ENCODE measurements at regions not wholly inside any gene's neighbourhood (a gene's known extent, or its start where the extent isn't known, plus 50 kb on each side); places are given as distances from the start of the nearest gene placed in this dataset.

DNA sequence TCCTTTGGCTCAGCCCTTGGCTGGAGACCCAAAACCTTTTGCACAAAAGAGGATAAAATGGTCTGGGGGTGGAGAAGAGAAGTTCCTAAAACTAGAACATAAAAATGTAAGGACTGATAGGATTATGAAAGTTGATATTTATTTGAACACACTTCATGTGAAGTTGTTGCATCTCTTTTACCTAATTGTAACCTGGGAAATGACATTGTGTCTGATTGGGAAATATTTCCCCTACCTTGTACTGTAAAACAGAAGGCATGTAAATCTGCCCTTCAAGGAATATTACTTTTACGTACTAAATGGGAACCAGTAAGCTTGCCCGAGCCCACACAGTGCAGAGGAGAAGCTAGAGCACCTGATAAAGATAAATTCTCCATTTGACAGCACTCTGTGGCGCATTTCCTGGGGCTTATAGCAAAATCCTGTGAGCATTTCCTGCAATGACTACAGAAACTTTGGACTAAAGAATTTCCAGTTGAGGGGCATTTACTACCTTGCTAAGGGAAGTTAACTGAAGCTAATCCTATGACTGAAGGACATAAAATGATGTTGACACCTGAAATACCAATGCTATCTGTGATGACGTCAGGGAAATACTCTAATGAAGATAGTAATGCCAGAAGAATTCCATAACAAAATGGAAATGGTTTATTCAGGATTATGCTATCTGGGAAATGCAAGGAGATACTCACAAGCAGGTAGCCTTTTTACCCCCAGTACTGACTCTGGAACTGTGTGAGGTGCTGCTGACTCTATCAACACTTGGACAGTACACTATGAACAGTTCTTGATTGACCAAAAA is 78.3 kb upstream of the LIFR start:
- no peak overlapping the region for H3K4me3 Mint-ChIP-seq

DNA sequence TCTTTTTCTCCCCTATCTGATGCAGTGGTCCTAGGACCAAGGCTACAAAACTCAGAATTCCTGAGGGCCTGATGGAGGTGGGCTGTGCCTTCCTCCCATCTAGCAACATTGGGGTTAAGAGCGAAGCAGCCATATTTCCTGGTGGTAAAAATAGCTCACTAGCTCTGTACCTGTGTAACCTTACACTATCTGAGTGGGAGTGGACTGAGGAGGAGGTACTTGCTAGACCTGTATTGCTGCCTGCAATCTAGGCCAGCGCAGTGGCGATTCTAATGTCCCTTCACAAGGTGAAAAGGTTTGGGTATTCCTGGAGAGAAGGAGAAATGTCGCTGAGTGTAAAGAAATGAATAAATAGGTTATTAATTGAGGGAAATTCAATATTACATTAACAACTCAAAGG is 80.2 kb upstream of the LIFR start:
- Mint-ChIP-seq H3K27ac (no peak overlapping the region), H3K27me3 (peaks cover 12 to 32% of the 10 kb centered on the region in 2 donors), H3K4me3 (no peak overlapping the region), H3K4me1 (ENCODE audit: low read depth in 2 of 2) (no peaks in the 10 kb centered on the region), H3K9me3 (peaks cover 9% of the 10 kb centered on the region), H3K36me3 (no peaks in the 10 kb centered on the region)
- DNase-seq (ENCODE audit: low spot score) (no peak), ATAC-seq (no peak)

More for the DNA sequence above, 78.3 kb upstream of the LIFR start:
- Mint-ChIP-seq H3K27ac (no peak overlapping the region), H3K9me3 (peaks cover 9% of the 10 kb centered on the region), H3K4me1 (ENCODE audit: low read depth in 2 of 2) (no peaks in the 10 kb centered on the region), H3K27me3 (peaks cover 9 to 27% of the 10 kb centered on the region in 2 donors), H3K36me3 (no peaks in the 10 kb centered on the region)
- no peak for DNase-seq (ENCODE audit: low spot score)
- ATAC-seq: no peak

DNA sequence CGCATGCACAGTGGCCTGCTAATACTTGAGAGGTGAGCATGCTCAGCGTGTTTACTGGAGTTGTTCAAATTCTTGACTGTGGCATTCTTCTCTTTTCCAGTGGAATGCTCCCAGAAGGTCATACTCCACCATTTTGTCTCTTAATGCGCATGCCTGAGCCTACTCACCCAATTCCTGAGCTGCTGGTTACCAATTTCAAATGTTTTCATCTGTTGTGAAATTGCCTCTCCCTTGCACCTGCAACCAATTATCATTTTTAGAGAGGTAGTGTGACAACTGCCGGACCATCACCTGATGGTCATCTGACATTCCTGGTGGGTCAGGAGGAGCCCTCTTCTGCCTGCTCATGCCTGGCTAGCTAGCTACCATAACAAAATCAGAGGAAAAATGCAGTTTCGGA is 82.2 kb upstream of the LIFR start:
- H3K4me3 Mint-ChIP-seq: no peak overlapping the region
- H3K4me1 Mint-ChIP-seq (ENCODE audit: low read depth in 2 of 2): no peaks in the 10 kb centered on the region
- H3K36me3 Mint-ChIP-seq: no peaks in the 10 kb centered on the region
- H3K27ac Mint-ChIP-seq: no peak overlapping the region
- ATAC-seq (no peak), DNase-seq (ENCODE audit: low spot score) (no peak)
- peaks cover 7 to 17% of the 10 kb centered on the region in 2 donors for H3K27me3 Mint-ChIP-seq
- no peaks in the 10 kb centered on the region for H3K9me3 Mint-ChIP-seq

DNA sequence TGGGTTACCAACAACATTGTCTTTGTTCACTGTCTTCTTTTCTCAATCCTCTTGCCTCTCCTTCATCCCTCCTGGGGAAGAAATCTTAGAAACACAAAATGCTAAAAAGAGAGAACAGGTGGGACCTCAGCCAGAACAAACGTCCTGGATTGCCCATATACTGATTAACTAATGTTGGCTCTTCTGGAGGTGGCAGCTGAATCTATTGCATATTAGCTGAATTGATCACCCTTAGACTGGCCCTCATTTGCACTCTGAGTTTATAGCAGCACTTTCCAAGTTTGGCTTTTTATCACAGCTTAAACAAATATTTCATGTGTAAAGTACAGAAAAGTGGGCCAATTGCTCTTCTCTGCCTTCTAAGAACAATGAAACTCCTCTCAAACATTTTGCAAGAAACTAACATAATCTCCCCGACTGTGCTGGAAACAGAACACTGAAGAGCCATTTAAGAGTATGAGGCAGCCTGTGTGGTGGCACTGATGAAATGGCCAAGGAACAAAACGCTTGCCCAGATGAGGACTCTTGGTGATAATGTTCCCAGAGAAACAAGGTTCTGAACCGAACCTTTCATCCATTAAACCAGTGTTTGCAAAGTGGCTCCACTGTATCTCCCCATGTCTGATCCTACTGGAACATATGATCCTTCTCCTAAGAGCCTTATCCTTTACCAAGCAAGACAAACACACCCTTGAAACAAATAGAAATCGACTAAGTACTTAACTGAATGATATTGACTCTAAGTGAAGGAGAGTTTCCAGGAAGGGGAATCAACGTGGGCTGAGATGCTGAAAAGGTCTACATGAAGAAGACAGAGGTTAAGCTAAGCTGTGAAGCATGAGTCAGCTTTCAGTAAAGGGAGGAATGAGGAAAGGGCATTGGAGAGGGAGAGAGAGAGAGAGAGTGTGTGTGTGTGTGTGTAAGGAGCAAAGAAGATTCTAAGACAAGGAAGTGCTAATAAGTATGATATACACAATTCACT is 83.2 kb upstream of the LIFR start:
- Mint-ChIP-seq H3K27ac (no peak overlapping the region), H3K4me3 (no peak overlapping the region), H3K27me3 (peaks cover 7 to 17% of the 10 kb centered on the region in 2 donors), H3K9me3 (no peaks in the 10 kb centered on the region), H3K4me1 (ENCODE audit: low read depth in 2 of 2) (no peaks in the 10 kb centered on the region), H3K36me3 (no peaks in the 10 kb centered on the region)
- ATAC-seq: no peak
- DNase-seq (ENCODE audit: low spot score): no peak

DNA sequence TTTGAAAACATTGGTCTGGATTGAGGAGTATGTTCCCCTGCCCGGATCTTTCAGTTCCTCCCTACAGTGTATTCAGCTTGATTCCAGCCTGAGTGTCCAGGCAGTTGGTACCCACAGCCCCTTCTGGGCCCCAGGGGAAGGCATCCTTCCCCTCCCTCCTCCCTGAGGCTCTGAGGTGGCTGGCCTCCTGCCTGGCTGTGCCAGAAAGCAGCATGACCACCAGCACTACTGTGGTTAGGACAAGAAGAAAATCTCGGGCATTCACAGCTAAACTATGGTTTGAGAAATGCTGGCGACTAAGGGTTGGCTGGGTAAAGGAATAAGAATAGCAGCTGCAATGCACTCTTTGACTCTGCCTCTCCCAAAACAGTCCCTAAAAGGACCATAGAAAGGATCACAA is 84.6 kb upstream of the LIFR start:
- Mint-ChIP-seq H3K27me3 (peaks cover 7 to 17% of the 10 kb centered on the region in 2 donors), H3K4me1 (ENCODE audit: low read depth in 2 of 2) (no peaks in the 10 kb centered on the region), H3K27ac (no peak overlapping the region), H3K4me3 (no peak overlapping the region), H3K9me3 (no peaks in the 10 kb centered on the region), H3K36me3 (no peaks in the 10 kb centered on the region)
- ATAC-seq (no peak), DNase-seq (ENCODE audit: low spot score) (no peak)

DNA sequence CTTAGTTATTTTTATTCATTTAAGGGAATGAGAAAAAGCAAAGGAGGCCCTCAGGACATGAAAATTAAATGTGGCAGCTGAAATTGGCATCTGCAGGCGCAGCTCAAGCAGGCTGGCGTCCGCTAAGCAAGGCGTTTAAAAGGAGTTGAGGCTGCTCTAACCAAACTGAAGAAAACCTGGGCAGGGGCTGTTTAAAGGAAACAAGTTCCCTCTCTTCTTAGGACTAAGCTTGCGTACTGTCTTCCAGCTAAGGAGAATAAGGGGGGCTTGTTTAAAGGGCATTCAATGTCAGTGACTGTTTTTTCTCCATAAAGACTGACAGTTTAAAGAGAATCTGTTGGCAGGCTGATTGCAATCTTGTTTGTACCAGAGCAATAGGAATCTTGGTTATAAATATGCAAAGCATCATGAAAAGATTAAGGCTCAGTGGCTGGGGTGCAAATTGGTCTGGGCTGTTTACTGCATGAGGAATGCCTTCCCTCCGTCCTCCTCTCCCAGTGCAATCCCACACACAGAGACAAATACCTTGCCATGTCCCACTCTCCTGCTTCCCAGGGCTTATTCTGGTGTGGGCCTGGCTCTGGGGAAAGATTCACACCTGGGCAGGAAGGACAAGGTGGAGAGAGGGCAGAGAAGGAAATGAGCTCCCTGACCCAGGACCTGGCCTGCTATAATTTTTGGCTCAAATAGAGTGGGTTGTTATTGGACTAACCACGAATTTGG is 85.9 kb upstream of the LIFR start:
- Mint-ChIP-seq H3K9me3 (no peaks in the 10 kb centered on the region), H3K4me1 (ENCODE audit: low read depth in 2 of 2) (no peaks in the 10 kb centered on the region), H3K27me3 (peaks cover 7 to 17% of the 10 kb centered on the region in 2 donors), H3K4me3 (no peak overlapping the region), H3K27ac (no peak overlapping the region), H3K36me3 (no peaks in the 10 kb centered on the region)
- no peak for DNase-seq (ENCODE audit: low spot score)
- no peak for ATAC-seq

DNA sequence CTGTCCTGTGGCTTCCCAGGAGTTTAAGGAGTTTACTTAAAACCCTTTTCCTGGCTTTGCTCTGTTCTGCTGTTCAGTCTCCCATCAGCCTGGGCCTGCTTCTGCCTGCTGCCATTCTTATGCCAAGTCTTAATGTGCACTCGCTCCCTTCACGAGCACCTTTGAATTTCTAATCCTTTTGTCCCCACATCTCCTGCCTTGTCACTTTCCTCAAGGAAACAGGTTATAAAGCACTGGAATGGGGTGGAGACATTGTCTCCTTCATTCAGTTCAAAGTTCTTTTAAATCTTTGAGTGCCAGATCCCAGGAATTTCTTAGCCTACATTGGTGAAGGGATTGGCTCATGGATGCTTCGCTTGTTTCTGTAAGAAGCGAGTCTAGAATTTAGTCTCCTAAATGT is 87.2 kb upstream of the LIFR start:
- Mint-ChIP-seq H3K9me3 (no peaks in the 10 kb centered on the region), H3K4me1 (ENCODE audit: low read depth in 2 of 2) (no peaks in the 10 kb centered on the region), H3K36me3 (no peaks in the 10 kb centered on the region), H3K4me3 (no peak overlapping the region), H3K27me3 (peaks cover 8% of the 10 kb centered on the region in 2 donors), H3K27ac (no peak overlapping the region)
- ATAC-seq (no peak), DNase-seq (ENCODE audit: low spot score) (no peak)

DNA sequence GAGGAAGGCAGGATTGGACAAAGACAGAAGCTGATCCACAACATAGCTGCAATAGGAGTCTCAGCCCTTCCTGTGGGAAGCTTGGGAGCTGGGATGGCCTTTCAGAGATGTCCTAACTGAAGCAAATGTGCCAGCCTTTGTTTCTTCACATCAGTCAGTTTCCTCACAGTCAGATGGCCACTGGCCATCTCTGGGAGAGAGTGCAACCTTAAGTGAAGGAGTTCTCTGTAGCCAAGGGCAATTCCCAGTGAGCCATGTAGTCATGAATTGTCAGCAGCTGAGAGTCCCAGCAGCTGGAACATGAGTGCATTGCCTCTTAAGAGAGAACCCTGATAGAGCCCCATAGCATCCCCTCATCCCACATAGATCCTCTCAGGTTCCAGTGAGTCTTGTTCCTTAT is 89.1 kb upstream of the LIFR start:
- Mint-ChIP-seq H3K9me3 (no peaks in the 10 kb centered on the region), H3K36me3 (no peaks in the 10 kb centered on the region), H3K27me3 (peaks cover 9 to 17% of the 10 kb centered on the region in 2 donors), H3K27ac (no peak overlapping the region), H3K4me1 (ENCODE audit: low read depth in 2 of 2) (peaks cover 5% of the 10 kb centered on the region in 2 donors), H3K4me3 (no peak overlapping the region)
- no peak for ATAC-seq
- DNase-seq (ENCODE audit: low spot score): no peak

DNA sequence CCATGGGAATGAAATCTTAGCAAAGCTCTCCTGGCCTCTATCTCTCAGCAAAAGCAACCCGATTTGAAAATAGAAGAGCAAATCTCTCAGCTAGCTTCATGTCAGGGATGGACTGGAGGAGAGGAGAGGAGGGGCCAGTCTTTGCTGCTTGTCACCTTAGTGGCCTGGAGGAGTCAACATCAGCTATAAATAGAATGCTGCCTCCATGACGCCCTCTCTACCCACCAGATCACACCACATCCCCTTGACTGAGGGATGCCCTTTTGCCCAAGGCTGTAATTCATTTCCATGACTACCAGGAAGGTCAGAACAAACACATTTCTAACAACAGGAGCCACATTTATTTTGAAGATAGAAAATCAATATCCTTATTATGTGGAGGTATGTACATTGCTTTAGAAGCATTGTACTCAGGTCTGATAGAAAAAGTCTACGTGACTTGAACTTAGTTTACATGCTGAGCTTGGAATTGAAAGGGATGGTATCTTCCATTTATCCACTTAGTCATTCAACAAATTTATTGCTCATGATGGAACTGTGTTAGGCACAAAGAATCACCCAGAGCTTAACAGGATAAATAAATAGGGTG is 92.4 kb upstream of the LIFR start:
- peaks cover 5 to 9% of the 10 kb centered on the region in 2 donors for H3K4me1 Mint-ChIP-seq (ENCODE audit: low read depth in 2 of 2)
- no peaks in the 10 kb centered on the region for H3K9me3 Mint-ChIP-seq

DNA sequence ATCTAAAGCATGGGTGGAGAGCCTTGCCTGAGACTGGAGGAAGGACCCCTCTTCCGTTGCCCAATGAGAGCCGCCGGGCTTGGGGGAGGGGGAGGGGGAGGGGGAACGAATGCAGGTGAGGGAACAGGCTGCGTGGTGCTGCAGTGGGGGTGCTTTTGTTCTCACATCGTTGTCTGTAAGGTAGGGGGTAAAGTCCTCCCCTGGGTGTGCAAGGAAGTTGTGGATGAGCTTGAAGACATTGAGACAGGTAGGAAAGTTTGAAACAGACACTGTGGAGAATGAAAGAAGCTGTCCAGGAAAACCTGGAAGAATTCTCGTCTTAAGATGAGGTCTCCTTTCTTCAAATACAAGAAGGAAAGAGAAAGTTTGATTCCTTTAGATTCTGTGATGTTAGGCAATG is 94.1 kb upstream of the LIFR start:
- Mint-ChIP-seq H3K4me3 (no peak overlapping the region), H3K36me3 (no peaks in the 10 kb centered on the region)

More for the DNA sequence above, 92.4 kb upstream of the LIFR start:
- H3K36me3 Mint-ChIP-seq: no peaks in the 10 kb centered on the region
- no peak for DNase-seq (ENCODE audit: low spot score)
- H3K4me3 Mint-ChIP-seq: no peak overlapping the region
- H3K27me3 Mint-ChIP-seq: peaks cover 13 to 32% of the 10 kb centered on the region in 2 donors
- ATAC-seq: no peak
- no peak overlapping the region for H3K27ac Mint-ChIP-seq

DNA sequence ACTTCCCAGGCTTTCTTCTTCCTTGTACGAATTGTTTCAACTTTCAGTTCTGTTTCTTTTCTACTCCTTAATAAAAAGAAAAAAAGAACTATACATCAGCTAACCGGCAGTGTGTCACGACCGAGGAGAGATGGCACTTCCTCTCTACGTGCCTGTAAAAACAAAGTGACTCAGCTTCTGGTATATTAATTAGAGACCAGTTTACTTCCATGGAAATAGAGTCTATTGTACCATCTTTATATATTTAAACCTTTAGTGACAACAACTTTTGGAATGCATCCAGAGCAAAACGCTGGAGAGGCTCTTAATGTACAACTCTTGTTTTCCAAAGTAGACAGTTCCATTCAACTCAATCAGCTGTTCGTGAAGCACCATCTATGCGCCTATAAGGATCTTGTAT is 94.5 kb upstream of the LIFR start:
- DNase-seq (ENCODE audit: low spot score): no peak
- no peaks in the 10 kb centered on the region for H3K36me3 Mint-ChIP-seq
- H3K4me3 Mint-ChIP-seq: no peak overlapping the region
- H3K27ac Mint-ChIP-seq: no peak overlapping the region
- H3K9me3 Mint-ChIP-seq: no peaks in the 10 kb centered on the region
- H3K27me3 Mint-ChIP-seq: peaks cover 16 to 46% of the 10 kb centered on the region in 2 donors
- peaks cover 5 to 9% of the 10 kb centered on the region in 2 donors for H3K4me1 Mint-ChIP-seq (ENCODE audit: low read depth in 2 of 2)
- ATAC-seq: no peak

More for the DNA sequence above, 94.1 kb upstream of the LIFR start:
- no peaks in the 10 kb centered on the region for H3K9me3 Mint-ChIP-seq
- ATAC-seq (no peak), DNase-seq (ENCODE audit: low spot score) (no peak)
- peaks cover 13 to 42% of the 10 kb centered on the region in 2 donors for H3K27me3 Mint-ChIP-seq
- H3K4me1 Mint-ChIP-seq (ENCODE audit: low read depth in 2 of 2): peaks cover 5 to 9% of the 10 kb centered on the region in 2 donors
- H3K27ac Mint-ChIP-seq: no peak overlapping the region

DNA sequence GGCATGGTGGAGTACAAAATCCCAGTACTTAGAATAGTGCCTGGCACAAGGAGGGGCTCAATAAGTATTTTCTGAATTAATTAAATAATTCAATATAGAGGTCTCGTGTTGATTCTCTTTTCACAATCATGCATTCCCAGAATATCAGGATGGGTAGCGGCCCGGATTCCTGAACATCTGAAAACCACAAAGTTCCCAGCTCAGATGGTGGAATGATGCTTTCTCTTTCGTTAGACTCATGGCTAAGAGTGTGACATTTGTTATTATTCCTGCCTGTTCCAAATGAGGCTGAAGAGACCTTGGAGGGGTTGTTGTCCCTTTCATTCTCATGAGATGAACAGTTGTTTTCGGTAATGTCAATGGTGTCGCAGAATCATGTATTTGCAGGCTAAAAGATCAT is 95.4 kb upstream of the LIFR start:
- no peaks in the 10 kb centered on the region for H3K9me3 Mint-ChIP-seq
- peaks cover 5 to 9% of the 10 kb centered on the region in 2 donors for H3K4me1 Mint-ChIP-seq (ENCODE audit: low read depth in 2 of 2)
- ATAC-seq: no peak
- H3K27me3 Mint-ChIP-seq: peaks cover 17 to 47% of the 10 kb centered on the region in 2 donors
- no peak for DNase-seq (ENCODE audit: low spot score)
- no peaks in the 10 kb centered on the region for H3K36me3 Mint-ChIP-seq
- no peak overlapping the region for H3K27ac Mint-ChIP-seq
- H3K4me3 Mint-ChIP-seq: no peak overlapping the region

DNA sequence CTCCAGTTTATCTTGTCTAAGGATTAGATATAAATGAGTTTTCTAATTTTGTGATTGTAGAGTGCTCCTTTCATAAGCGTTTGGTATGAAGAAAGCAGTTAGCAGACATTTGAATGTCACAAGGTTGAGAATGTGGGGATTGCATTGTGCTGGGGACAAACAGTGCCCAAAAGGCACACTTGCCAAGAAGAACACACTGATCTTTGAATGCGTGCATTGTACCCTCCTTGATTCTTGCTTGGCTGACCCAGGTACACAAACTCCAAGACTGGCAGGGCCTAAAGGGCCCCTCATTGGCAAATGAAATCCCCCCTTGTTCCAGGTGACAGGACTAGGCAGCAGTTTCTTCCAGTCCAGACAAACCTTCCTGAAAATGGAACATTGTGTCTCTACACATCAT is 96.9 kb upstream of the LIFR start:
- Mint-ChIP-seq H3K4me3 (no peak overlapping the region), H3K4me1 (ENCODE audit: low read depth in 2 of 2) (peaks cover 5 to 9% of the 10 kb centered on the region in 2 donors), H3K27ac (no peak overlapping the region), H3K36me3 (no peaks in the 10 kb centered on the region), H3K27me3 (peaks cover 20 to 59% of the 10 kb centered on the region in 2 donors), H3K9me3 (no peaks in the 10 kb centered on the region)
- DNase-seq (ENCODE audit: low spot score): no peak
- ATAC-seq: no peak
